Activated CD4-positive, alpha-beta T cell treated with anti-CD3 and anti-CD28 coated beads, Interleukin-2, amount 10 ng/mL, durations not matched to agents 24 days and 14 days (primary cell): ENCODE measurements at regions not wholly inside any gene's neighbourhood (a gene's known extent, or its start where the extent isn't known, plus 50 kb on each side); places are given as distances from the start of the nearest gene placed in this dataset.

Experiments
- DNase-seq: peaks from one replicate; pipeline ENCODE4 v3.0.0; 2022
- H3K27ac Mint-ChIP-seq: one replicate; pipeline ENCODE4 v1.8.0; 2022; ENCODE audit warnings: mild to moderate bottlenecking, mixed read lengths
- H3K27me3 Mint-ChIP-seq: one replicate; pipeline ENCODE4 v1.8.0; 2022; ENCODE audit warnings: mixed read lengths
- H3K36me3 Mint-ChIP-seq: one replicate; pipeline ENCODE4 v1.8.0; 2022; ENCODE audit warnings: low read depth, mild to moderate bottlenecking, mixed read lengths
- H3K4me1 Mint-ChIP-seq: one replicate; pipeline ENCODE4 v1.8.0; 2021; ENCODE audit warnings: mixed read lengths
- H3K4me3 Mint-ChIP-seq: one replicate; pipeline ENCODE4 v1.8.0; 2022; ENCODE audit warnings: mild to moderate bottlenecking, moderate library complexity, mixed read lengths
- H3K9me3 Mint-ChIP-seq: one replicate; pipeline ENCODE4 v1.8.0; 2021; ENCODE audit warnings: mixed read lengths
- intact Hi-C: fragments of 100-400 bp; cut with micrococcal nuclease; formaldehyde crosslinking; loops from one replicate; pipeline ENCODE4 v1.15.1; 2023

DNA sequence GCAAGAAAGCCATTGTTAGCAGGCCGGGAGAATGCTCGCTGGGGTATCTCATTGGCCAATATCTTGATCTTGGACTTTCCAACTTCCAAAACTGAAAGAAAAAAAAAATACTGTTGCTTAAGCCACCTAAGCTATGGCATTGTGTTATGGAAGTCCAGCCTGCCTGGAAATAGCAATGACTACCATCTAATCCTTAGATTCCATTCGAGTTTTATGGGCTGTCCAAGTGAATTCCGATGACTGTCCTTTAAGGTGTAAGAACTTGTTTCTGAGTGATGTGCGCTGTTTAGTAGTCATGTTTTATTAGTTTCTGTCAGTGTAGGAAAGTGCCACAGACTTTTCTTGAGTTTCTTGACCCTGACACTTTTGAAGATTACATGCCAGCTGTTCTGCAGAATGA lies 762.6 kb downstream of the USP25 start:
- no peaks in the 10 kb centered on the region for H3K4me1 Mint-ChIP-seq
- H3K9me3 Mint-ChIP-seq, result peaks cover 6% of the 10 kb centered on the region
- no peak overlapping the region for H3K27ac Mint-ChIP-seq
- no peak overlapping the region for H3K4me3 Mint-ChIP-seq
- intact Hi-C loops, result no loop called here
- H3K36me3 Mint-ChIP-seq, result no peaks in the 10 kb centered on the region
- no peaks in the 10 kb centered on the region for H3K27me3 Mint-ChIP-seq
- no peak for DNase-seq

GRCh38 chr21:16492892-16493291 lies 763.1 kb downstream of the USP25 start:
- peaks cover 6% of the 10 kb centered on the region for H3K9me3 Mint-ChIP-seq
- no peak for DNase-seq
- no peaks in the 10 kb centered on the region for H3K4me1 Mint-ChIP-seq
- intact Hi-C loops, result no loop called here
- H3K27ac Mint-ChIP-seq, result no peak overlapping the region
- no peak overlapping the region for H3K4me3 Mint-ChIP-seq
- no peaks in the 10 kb centered on the region for H3K27me3 Mint-ChIP-seq
- no peaks in the 10 kb centered on the region for H3K36me3 Mint-ChIP-seq

- H3K27me3 Mint-ChIP-seq, result no peaks in the 10 kb centered on the region
- H3K9me3 Mint-ChIP-seq, result peaks cover 6% of the 10 kb centered on the region
- no peaks in the 10 kb centered on the region for H3K4me1 Mint-ChIP-seq
- intact Hi-C loops, result no loop called here
- DNase-seq, result no peak
- no peak overlapping the region for H3K4me3 Mint-ChIP-seq
- no peaks in the 10 kb centered on the region for H3K36me3 Mint-ChIP-seq
- H3K27ac Mint-ChIP-seq, result no peak overlapping the region
Observed at GRCh38 chr21:16496609-16497008, 766.8 kb downstream of the USP25 start.

- DNase-seq, result no peak
- intact Hi-C loops, result no loop called here
- H3K27me3 Mint-ChIP-seq, result no peaks in the 10 kb centered on the region
- no peaks in the 10 kb centered on the region for H3K4me1 Mint-ChIP-seq
- H3K36me3 Mint-ChIP-seq, result no peaks in the 10 kb centered on the region
- H3K9me3 Mint-ChIP-seq, result peaks cover 3% of the 10 kb centered on the region
- no peak overlapping the region for H3K27ac Mint-ChIP-seq
- no peak overlapping the region for H3K4me3 Mint-ChIP-seq
Observed at GRCh38 chr21:16500271-16500670, 770.5 kb downstream of the USP25 start.

- no peaks in the 10 kb centered on the region for H3K36me3 Mint-ChIP-seq
- no peak overlapping the region for H3K4me3 Mint-ChIP-seq
- no peaks in the 10 kb centered on the region for H3K4me1 Mint-ChIP-seq
- no peak for DNase-seq
- no peaks in the 10 kb centered on the region for H3K9me3 Mint-ChIP-seq
- H3K27me3 Mint-ChIP-seq, result no peaks in the 10 kb centered on the region
- intact Hi-C loops, result no loop called here
- H3K27ac Mint-ChIP-seq, result no peak overlapping the region
Observed at GRCh38 chr21:16502273-16502672, 772.5 kb downstream of the USP25 start.

DNA sequence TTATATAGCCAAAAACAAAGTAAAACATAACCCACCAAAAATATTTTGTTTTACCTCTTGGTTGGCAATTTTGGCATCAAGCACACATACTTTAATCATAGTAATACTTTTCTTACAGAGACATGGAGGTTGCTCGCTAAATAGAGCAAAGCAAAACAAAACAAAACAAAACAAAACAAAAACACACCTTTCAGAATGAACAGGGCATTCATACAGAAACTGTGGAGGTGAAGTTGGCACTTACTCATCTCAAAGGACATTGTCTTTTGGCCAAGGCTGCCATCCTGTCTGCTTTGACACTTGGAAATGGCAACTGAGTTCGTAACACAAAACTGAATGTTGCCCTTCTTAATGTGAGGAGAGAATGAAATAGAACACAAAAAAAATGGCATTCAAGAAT lies 773.1 kb downstream of the USP25 start:
- Mint-ChIP-seq H3K4me3 (no peak overlapping the region), H3K27ac (no peak overlapping the region), H3K27me3 (no peaks in the 10 kb centered on the region), H3K4me1 (no peaks in the 10 kb centered on the region), H3K36me3 (no peaks in the 10 kb centered on the region), H3K9me3 (no peaks in the 10 kb centered on the region)
- intact Hi-C loops, result no loop called here
- DNase-seq, result no peak

DNA sequence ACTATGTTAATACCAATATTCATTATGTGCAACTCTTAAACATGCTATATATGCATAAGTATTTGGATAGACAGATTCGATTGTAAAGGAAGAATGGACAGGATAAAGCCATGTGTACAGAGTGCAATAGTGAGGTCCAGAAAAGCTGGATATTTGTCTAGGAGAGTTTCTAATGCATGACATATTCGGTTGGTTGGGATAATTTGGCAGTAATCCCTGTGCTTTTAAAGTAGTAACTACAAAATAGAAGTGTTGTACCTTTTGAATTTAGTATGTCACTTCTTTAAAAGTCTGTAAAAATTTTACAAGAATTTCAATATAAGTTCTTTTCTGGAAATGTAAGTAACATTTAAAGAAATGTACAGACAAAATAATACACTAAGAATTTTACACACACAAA lies 774.5 kb downstream of the USP25 start:
- Mint-ChIP-seq H3K4me3 (no peak overlapping the region), H3K36me3 (no peaks in the 10 kb centered on the region), H3K27ac (no peak overlapping the region), H3K4me1 (no peaks in the 10 kb centered on the region), H3K27me3 (no peaks in the 10 kb centered on the region), H3K9me3 (no peaks in the 10 kb centered on the region)
- intact Hi-C loops, result no loop called here
- DNase-seq, result no peak

- intact Hi-C loops, result no loop called here
- no peak for DNase-seq
- Mint-ChIP-seq H3K27me3 (no peaks in the 10 kb centered on the region), H3K4me1 (no peaks in the 10 kb centered on the region), H3K36me3 (no peaks in the 10 kb centered on the region), H3K9me3 (no peaks in the 10 kb centered on the region), H3K27ac (no peak overlapping the region), H3K4me3 (no peak overlapping the region)
Observed at GRCh38 chr21:16504766-16505165, 775.0 kb downstream of the USP25 start.

DNA sequence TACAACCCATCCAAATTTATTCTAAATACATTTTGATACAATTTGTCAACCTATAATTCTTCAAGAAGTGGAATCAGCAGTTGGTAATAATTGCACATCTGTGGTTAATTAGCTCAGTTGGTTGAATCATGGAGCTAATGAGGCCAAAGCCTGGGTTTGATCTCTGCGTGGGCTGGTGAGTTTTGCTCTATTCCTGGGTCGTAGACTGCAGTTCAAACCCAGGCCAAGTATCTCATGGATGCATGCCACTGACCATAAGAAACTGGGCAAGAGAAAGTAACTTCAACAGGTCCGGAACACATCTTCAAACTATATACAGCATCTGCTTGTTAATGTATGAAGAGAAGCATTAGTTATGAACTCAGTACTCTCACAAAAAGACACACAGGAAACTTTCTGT lies 779.7 kb downstream of the USP25 start:
- Mint-ChIP-seq H3K4me1 (no peaks in the 10 kb centered on the region), H3K36me3 (no peaks in the 10 kb centered on the region), H3K27ac (no peak overlapping the region), H3K4me3 (no peak overlapping the region), H3K27me3 (no peaks in the 10 kb centered on the region), H3K9me3 (no peaks in the 10 kb centered on the region)
- DNase-seq, result no peak
- intact Hi-C loops, result no loop called here

DNA sequence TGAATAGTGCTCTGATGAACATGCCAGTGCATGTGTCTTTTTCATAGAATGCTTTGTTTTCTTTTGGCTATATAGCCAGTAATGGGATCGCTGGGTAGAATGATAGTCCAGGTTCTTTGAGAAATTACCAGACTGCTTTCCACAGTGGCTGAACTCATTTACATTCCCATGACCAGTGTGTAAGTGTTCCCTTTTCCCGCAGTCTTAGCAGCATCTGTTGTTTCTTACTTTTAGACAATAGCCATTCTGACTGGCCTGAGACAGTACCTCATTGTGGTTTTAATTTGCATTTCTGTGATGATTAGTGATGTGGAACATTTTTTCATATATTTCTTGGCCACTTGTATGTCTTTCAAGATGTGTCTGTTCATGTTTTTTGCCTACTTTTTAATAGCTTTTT lies 784.5 kb downstream of the USP25 start:
- intact Hi-C loops, result no loop called here
- DNase-seq, result no peak
- Mint-ChIP-seq H3K27ac (no peak overlapping the region), H3K27me3 (no peaks in the 10 kb centered on the region), H3K4me1 (no peaks in the 10 kb centered on the region), H3K36me3 (no peaks in the 10 kb centered on the region), H3K9me3 (no peaks in the 10 kb centered on the region), H3K4me3 (no peak overlapping the region)

GRCh38 chr21:16517383-16517782 lies 787.6 kb downstream of the USP25 start:
- no peaks in the 10 kb centered on the region for H3K27me3 Mint-ChIP-seq
- no peak overlapping the region for H3K4me3 Mint-ChIP-seq
- H3K4me1 Mint-ChIP-seq, result no peaks in the 10 kb centered on the region
- no peak overlapping the region for H3K27ac Mint-ChIP-seq
- intact Hi-C loops, result no loop called here
- H3K36me3 Mint-ChIP-seq, result no peaks in the 10 kb centered on the region
- DNase-seq, result no peak
- H3K9me3 Mint-ChIP-seq, result peaks cover 1% of the 10 kb centered on the region

DNA sequence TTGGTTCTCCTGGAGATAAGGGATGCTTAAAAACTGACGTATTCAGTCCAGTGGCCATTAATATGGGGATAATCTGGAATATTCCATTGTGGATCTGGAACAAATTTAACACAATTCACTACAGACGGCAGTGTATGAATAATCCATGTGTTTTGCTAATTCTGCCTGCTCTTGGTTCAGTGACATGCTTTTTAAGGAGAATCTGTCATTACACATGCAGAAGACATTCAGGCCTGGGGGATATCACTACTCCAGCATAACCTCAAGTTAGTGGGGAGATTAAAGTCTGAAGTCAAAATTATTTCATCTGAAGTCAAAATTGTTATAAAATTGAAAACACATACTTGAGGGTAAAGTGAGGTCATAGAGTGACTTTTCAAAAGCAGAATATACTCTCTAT lies 789.3 kb downstream of the USP25 start:
- Mint-ChIP-seq H3K4me1 (no peaks in the 10 kb centered on the region), H3K27me3 (no peaks in the 10 kb centered on the region), H3K27ac (no peak overlapping the region), H3K36me3 (no peaks in the 10 kb centered on the region), H3K4me3 (no peak overlapping the region), H3K9me3 (peaks cover 4% of the 10 kb centered on the region)
- intact Hi-C loops, result no loop called here
- no peak for DNase-seq

- H3K27ac Mint-ChIP-seq, result no peak overlapping the region
- H3K36me3 Mint-ChIP-seq, result no peaks in the 10 kb centered on the region
- no peaks in the 10 kb centered on the region for H3K4me1 Mint-ChIP-seq
- DNase-seq, result no peak
- no peaks in the 10 kb centered on the region for H3K27me3 Mint-ChIP-seq
- no peak overlapping the region for H3K4me3 Mint-ChIP-seq
- intact Hi-C loops, result no loop called here
- H3K9me3 Mint-ChIP-seq, result peaks cover 4% of the 10 kb centered on the region
Observed at GRCh38 chr21:16519644-16520043, 789.9 kb downstream of the USP25 start.

GRCh38 chr21:16522548-16522947 lies 792.8 kb downstream of the USP25 start:
- Mint-ChIP-seq H3K27ac (no peak overlapping the region), H3K4me3 (no peak overlapping the region), H3K9me3 (peaks cover 4% of the 10 kb centered on the region), H3K27me3 (no peaks in the 10 kb centered on the region), H3K4me1 (no peaks in the 10 kb centered on the region), H3K36me3 (no peaks in the 10 kb centered on the region)
- intact Hi-C loops, result no loop called here
- DNase-seq, result no peak

DNA sequence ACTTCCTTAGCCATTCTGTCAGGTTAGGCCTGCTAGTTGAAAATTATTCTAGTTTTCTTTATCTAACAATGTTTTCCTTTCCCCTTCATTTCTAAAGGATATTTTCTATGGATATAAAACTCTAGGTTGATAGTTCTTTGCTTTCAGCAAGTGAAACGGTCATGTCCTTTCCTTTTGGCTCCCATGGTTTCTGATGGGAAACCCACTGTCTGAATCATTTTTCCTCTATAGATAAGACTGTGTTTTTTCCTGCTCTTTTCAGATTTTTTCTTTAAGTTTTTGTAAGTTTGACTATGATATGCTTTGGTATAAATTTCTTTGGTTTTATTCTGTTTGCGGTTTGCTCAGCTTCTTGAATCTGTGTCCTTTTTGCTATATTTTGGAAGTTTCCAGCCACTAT lies 800.9 kb downstream of the USP25 start:
- Mint-ChIP-seq H3K27ac (no peak overlapping the region), H3K4me1 (no peaks in the 10 kb centered on the region), H3K27me3 (no peaks in the 10 kb centered on the region), H3K4me3 (no peak overlapping the region), H3K36me3 (no peaks in the 10 kb centered on the region), H3K9me3 (peaks cover 17% of the 10 kb centered on the region)
- no peak for DNase-seq
- intact Hi-C loops, result no loop called here

- Mint-ChIP-seq H3K27ac (no peak overlapping the region), H3K4me1 (no peaks in the 10 kb centered on the region), H3K9me3 (peaks cover 17% of the 10 kb centered on the region), H3K36me3 (no peaks in the 10 kb centered on the region), H3K4me3 (no peak overlapping the region), H3K27me3 (no peaks in the 10 kb centered on the region)
- intact Hi-C loops, result no loop called here
- DNase-seq, result no peak
Observed at GRCh38 chr21:16532840-16533239, 803.1 kb downstream of the USP25 start.
